ENCODE measurements at regions not wholly inside any gene's neighbourhood (a gene's known extent, or its start where the extent isn't known, plus 50 kb on each side); places are given as distances from the start of the nearest gene placed in this dataset.

DNA sequence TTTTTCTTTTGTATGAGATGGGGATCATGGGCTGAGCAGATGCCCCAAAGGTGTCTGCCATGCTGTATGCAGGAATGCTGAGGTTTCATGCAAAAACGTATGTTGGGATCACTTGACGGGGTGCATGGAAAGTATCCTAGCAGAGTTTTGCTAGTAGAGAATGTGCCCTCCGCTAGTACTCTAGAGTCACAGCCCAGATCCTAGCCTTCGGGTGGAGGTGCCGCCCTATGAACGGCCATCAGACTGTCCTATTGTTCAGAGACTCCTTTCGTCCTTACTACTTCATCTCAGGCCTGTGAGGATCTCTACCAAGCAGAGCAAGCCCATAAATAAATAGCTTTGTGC, 69.6 kb upstream of the SPATA31E1 start:
- TF ChIP-seq, protein P1, sequence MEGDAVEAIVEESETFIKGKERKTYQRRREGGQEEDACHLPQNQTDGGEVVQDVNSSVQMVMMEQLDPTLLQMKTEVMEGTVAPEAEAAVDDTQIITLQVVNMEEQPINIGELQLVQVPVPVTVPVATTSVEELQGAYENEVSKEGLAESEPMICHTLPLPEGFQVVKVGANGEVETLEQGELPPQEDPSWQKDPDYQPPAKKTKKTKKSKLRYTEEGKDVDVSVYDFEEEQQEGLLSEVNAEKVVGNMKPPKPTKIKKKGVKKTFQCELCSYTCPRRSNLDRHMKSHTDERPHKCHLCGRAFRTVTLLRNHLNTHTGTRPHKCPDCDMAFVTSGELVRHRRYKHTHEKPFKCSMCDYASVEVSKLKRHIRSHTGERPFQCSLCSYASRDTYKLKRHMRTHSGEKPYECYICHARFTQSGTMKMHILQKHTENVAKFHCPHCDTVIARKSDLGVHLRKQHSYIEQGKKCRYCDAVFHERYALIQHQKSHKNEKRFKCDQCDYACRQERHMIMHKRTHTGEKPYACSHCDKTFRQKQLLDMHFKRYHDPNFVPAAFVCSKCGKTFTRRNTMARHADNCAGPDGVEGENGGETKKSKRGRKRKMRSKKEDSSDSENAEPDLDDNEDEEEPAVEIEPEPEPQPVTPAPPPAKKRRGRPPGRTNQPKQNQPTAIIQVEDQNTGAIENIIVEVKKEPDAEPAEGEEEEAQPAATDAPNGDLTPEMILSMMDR (IDR thresholded peaks at IDR 0.05; ENCODE audit: insufficient read depth, low read length, poor library complexity, severe bottlenecking): no peak
- no peak for TF ChIP-seq EZH2phosphoT487 (conservative IDR thresholded peaks at IDR 0.05; ENCODE audit: low read length)
